PC-3 (cell line): ENCODE measurements at regions not wholly inside any gene's neighbourhood (a gene's known extent, or its start where the extent isn't known, plus 50 kb on each side); places are given as distances from the start of the nearest gene placed in this dataset.

Source experiments
- ATAC-seq: fragments of 200-7000 bp; cut with Tn5 transposase; 2 replicates; pipeline ENCODE4 v1.9.1; 2020; ENCODE audit warnings: mild to moderate bottlenecking, moderate library complexity
- BruUV-seq: library from RNA; stranded (reverse); fragments of 400-500 nt; replicated peaks from 2 replicates; lab custom pipeline; 2021; lab: Mats Ljungman, UMichigan
- CTCF ChIA-PET: fragments of 300-600 bp; sonication (Branson Sonifier 250); formaldehyde crosslinking; loops from one replicate; lab custom pipeline; 2022; ENCODE audit warnings: antibody characterized with exemption; lab: Charles Lee
- POLR2A ChIA-PET: fragments of 300-600 bp; sonication (Branson Sonifier 250); formaldehyde crosslinking; loops from one replicate; lab custom pipeline; 2022; ENCODE audit warnings: antibody characterized with exemption; ENCODE audit not compliant: unreplicated experiment; lab: Charles Lee
- DNase-seq: peaks from one replicate; pipeline ENCODE4 v3.0.0-alpha.2; 2015
- H2AFZ ChIP-seq: fragments of 300-600 bp; sonication (generic); 2 replicates; pipeline ENCODE4 v1.6.0; 2016; ENCODE audit warnings: antibody characterized with exemption, low read length
- H3F3A ChIP-seq: fragments of 300-600 bp; sonication (generic); one replicate; pipeline ENCODE4 v1.6.0; 2017; ENCODE audit warnings: antibody characterized with exemption, low read length, control low read depth, mild to moderate bottlenecking; ENCODE audit not compliant: unreplicated experiment
- H3K27ac ChIP-seq: fragments of 300-600 bp; sonication (generic); 2 replicates; pipeline ENCODE4 v1.5.1; 2016; ENCODE audit warnings: mild to moderate bottlenecking, low read length
- H3K27me3 ChIP-seq: fragments of 300-600 bp; sonication (generic); 2 replicates; pipeline ENCODE4 v1.6.1; 2016; ENCODE audit warnings: low read length, mixed read lengths
- H3K36me3 ChIP-seq: fragments of 300-600 bp; sonication (generic); 2 replicates; pipeline ENCODE4 v1.6.1; 2016; ENCODE audit warnings: low read depth, mixed run types, low read length, mixed read lengths
- H3K4me1 ChIP-seq: fragments of 300-600 bp; sonication (generic); 2 replicates; pipeline ENCODE4 v1.5.1; 2016; ENCODE audit warnings: low read length; ENCODE audit not compliant: insufficient read depth
- H3K4me2 ChIP-seq: fragments of 300-600 bp; sonication (generic); 2 replicates; pipeline ENCODE4 v1.6.0; 2016; ENCODE audit warnings: low read length
- H3K4me3 ChIP-seq: fragments of 300-600 bp; sonication (generic); 2 replicates; pipeline ENCODE4 v1.5.1; 2016; ENCODE audit warnings: mild to moderate bottlenecking, low read length, mixed read lengths
- H3K79me2 ChIP-seq: fragments of 300-600 bp; sonication (generic); 2 replicates; pipeline ENCODE4 v1.6.1; 2017; ENCODE audit warnings: low read length, mixed read lengths
- H3K9ac ChIP-seq: fragments of 300-600 bp; sonication (generic); 2 replicates; pipeline ENCODE4 v1.6.0; 2016; ENCODE audit warnings: mild to moderate bottlenecking, low read length
- H3K9me2 ChIP-seq: fragments of 300-600 bp; sonication (generic); replicated peaks from 2 replicates; pipeline ENCODE4 v1.6.1; 2016; ENCODE audit warnings: mixed run types, low read length, mixed read lengths
- H3K9me3 ChIP-seq: fragments of 300-600 bp; sonication (generic); 2 replicates; pipeline ENCODE4 v1.6.1; 2016; ENCODE audit warnings: low read length, mixed read lengths
- H4K20me1 ChIP-seq: fragments of 300-600 bp; sonication (generic); 2 replicates; pipeline ENCODE4 v1.6.1; 2016; ENCODE audit warnings: low read length, mixed read lengths
- CTCF ChIP-seq: fragments of 300-600 bp; sonication (generic); conservative IDR thresholded peaks from 2 replicates; pipeline ENCODE4 v1.5.1; 2017; ENCODE audit warnings: antibody characterized with exemption, low read depth, mild to moderate bottlenecking, low read length
- EZH2 ChIP-seq: fragments of 300-600 bp; sonication (generic); IDR thresholded peaks from one replicate; pipeline ENCODE4 v1.6.1; 2017; ENCODE audit warnings: antibody characterized with exemption, mild to moderate bottlenecking, low read length; ENCODE audit not compliant: unreplicated experiment
- EZH2phosphoT487 ChIP-seq: fragments of 300-600 bp; sonication (generic); IDR thresholded peaks from 2 replicates; pipeline ENCODE4 v1.6.1; 2018; ENCODE audit warnings: mild to moderate bottlenecking, antibody characterized with exemption, low read length, borderline replicate concordance
- intact Hi-C: fragments of 100-400 bp; cut with micrococcal nuclease; formaldehyde crosslinking; loops from 2 replicates; pipeline ENCODE4 v1.9.0; 2023

- no peak overlapping the region for H3K27ac ChIP-seq
- H3K4me3 ChIP-seq, result no peak overlapping the region
- ChIA-PET CTCF (no interaction called here), POLR2A (interaction anchor here (0.6 kb wide), 2 partner anchors 48 to 316 kb away, joined by 3 to 4 read pairs; no protein-coding TSS in a partner anchor)
- BruUV-seq, result no TSS peak
- no peaks in the 10 kb centered on the region for H3K36me3 ChIP-seq
- ATAC-seq, result peak; percentile 79
- intact Hi-C loops, result no loop called here
- H3K79me2 ChIP-seq, result no peaks in the 10 kb centered on the region
- peak; percentile 77 for DNase-seq
- peaks cover 9% of the 10 kb centered on the region for H3K4me1 ChIP-seq
- H3K4me2 ChIP-seq, result peak overlapping the region; percentile 45
- no peaks in the 10 kb centered on the region for H4K20me1 ChIP-seq
- no peak overlapping the region for H2AFZ ChIP-seq
- no peaks in the 10 kb centered on the region; the same call in 1 of the 2 replicates for H3K27me3 ChIP-seq
- peaks cover under 1% of the 10 kb centered on the region; the same call in 1 of the 2 replicates for H3K9me3 ChIP-seq
- no peaks in the 10 kb centered on the region for H3F3A ChIP-seq
- H3K9ac ChIP-seq, result no peak overlapping the region
- no peak for TF ChIP-seq CTCF
- no peak for TF ChIP-seq EZH2
- TF ChIP-seq EZH2phosphoT487, result no peak
- no peaks in the 10 kb centered on the region for H3K9me2 ChIP-seq
These were observed 68.9 kb downstream of the ZNF641 start for GRCh38 chr12:48281811-48282210.

- no peak for TF ChIP-seq EZH2
- TF ChIP-seq CTCF, result no peak
- TF ChIP-seq EZH2phosphoT487, result no peak
These were observed 70.1 kb downstream of the ZNF641 start for GRCh38 chr12:48280572-48280971.

GRCh38 chr12:48279601-48280000, 71.1 kb downstream of the ZNF641 start:
- intact Hi-C loops, result no loop called here
- ChIA-PET CTCF (interaction anchor here (0.6 kb wide), 1 partner anchor 474 kb away, joined by 4 read pairs; no protein-coding TSS in a partner anchor), POLR2A (no interaction called here)
- Histone ChIP-seq H3K36me3 (no peaks in the 10 kb centered on the region), H3F3A (no peaks in the 10 kb centered on the region), H3K4me3 (no peak overlapping the region), H2AFZ (no peak overlapping the region), H3K9me3 (peaks cover 6% of the 10 kb centered on the region; the same call in 1 of the 2 replicates), H3K9ac (no peak overlapping the region), H3K79me2 (no peaks in the 10 kb centered on the region), H3K4me2 (no peak overlapping the region), H3K9me2 (no peaks in the 10 kb centered on the region), H3K4me1 (peaks cover 9% of the 10 kb centered on the region), H4K20me1 (no peaks in the 10 kb centered on the region), H3K27me3 (no peaks in the 10 kb centered on the region; the same call in 1 of the 2 replicates), H3K27ac (no peak overlapping the region)
- TF ChIP-seq CTCF, result no peak
- no peak for TF ChIP-seq EZH2
- no peak for TF ChIP-seq EZH2phosphoT487
- BruUV-seq, result no TSS peak
- no peak for ATAC-seq
- DNase-seq, result no peak

More at GRCh38 chr12:48280572-48280971, 70.1 kb downstream of the ZNF641 start:
- Histone ChIP-seq H3K79me2 (no peaks in the 10 kb centered on the region), H3K27me3 (no peaks in the 10 kb centered on the region; the same call in 1 of the 2 replicates), H3K36me3 (no peaks in the 10 kb centered on the region), H3K4me1 (peaks cover 9% of the 10 kb centered on the region), H3K4me3 (no peak overlapping the region), H2AFZ (no peak overlapping the region), H3K9me3 (peaks cover 6% of the 10 kb centered on the region; the same call in 1 of the 2 replicates), H3K27ac (no peak overlapping the region), H3K9me2 (no peaks in the 10 kb centered on the region), H3K9ac (no peak overlapping the region), H4K20me1 (no peaks in the 10 kb centered on the region), H3K4me2 (no peak overlapping the region), H3F3A (no peaks in the 10 kb centered on the region)
- DNase-seq (no peak), ATAC-seq (no peak)
- BruUV-seq, result no TSS peak
- CTCF ChIA-PET, result no interaction called here
- intact Hi-C loops, result no loop called here
- POLR2A ChIA-PET, result no interaction called here
